ENCODE measurements at regions not wholly inside any gene's neighbourhood (a gene's known extent, or its start where the extent isn't known, plus 50 kb on each side); places are given as distances from the start of the nearest gene placed in this dataset.

DNA sequence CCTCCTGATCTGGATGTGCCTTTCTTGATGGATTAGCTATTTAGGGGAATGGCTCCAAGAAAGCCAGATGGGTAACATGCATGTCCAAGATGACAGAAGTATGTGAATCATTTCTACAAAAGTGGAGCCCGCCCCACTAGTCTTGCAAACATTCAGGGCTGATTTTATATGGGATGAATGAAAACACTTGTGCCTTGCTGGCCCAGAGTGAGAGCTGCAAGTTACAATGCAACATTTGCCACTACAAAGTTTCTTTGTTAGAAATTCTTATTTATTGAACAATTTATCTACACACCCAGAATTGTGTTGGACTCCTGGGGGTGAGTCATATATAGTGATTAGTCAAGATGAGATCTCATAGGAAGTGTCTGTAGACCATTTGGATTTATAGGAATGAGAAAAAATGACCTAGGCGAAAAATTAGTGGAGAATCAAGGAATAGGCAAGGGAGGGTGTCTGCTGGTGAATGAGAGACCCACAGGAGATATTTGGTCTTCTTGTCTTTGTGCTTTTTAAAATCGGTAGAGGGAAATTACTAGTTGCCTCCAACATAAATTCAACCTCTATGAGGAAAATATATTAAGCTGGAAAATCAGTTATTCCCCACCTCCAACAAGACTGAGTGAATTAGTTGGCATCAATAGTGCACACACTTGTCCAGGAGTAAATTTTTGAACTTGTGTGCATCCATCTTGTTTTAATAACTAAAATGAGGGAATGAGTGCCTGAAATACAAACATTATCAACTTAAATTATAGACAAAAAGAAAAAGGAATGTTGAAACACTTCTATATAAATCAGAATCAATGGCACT, 53.5 kb upstream of the DCBLD2 start:
- DNase-seq, result no peak

DNA sequence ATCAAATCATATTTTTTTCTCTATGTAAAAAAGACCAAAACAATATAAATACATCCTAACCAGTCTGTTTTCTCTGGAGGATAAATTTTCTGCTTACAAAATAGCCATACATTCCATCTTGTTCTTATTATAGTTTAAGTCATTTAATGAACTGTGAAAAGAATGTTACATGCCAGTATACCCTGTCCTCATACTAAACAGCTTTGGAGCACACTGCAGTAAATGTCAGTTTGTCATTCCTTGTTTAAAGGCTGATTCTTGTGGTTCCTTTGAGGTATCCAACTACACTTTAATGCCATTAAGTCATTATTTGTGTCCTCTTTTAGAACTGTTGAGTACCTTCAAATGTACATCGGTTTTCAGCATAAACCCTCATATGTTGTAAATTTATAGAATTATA, 52.7 kb upstream of the DCBLD2 start:
- no peak for DNase-seq

DNA sequence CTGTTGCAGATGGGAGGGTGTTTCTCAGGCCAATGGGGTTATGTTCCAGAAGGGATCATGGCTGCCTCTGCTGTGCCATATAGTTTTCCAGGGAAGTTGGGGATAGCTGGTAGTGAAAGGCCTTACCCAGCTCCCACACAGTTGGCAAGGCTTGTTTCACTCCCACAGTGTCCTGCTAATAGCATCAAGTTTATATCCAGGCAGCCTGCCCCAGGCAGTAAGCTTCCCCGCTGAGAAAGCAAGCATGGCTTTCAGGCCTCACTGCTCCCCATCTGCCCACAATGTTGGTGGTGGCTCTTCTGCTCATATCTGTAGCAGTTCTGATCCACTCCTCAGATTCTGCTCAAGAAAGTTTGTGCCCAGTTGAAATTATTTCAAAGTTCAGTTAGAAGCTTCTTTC, 50.9 kb upstream of the DCBLD2 start:
- no peak for DNase-seq

Data from NCI-H2081 treated with DMSO at 0.1 percent for 48 hours (cell line).